Right hindlimb (tissue), 1 donor: ENCODE measurements at regions not wholly inside any gene's neighbourhood (a gene's known extent, or its start where the extent isn't known, plus 50 kb on each side); places are given as distances from the start of the nearest gene placed in this dataset.

ENCODE experiments used
- DNase-seq: peaks from one replicate; pipeline ENCODE4 v3.0.0-alpha.2; 2018

GRCh38 chr1:82299656-82300055, 498.9 kb downstream of the ADGRL2 start:
- DNase-seq = no peak

- peak; percentile 22 for DNase-seq
Measured at GRCh38 chr1:82299056-82299455, 498.3 kb downstream of the ADGRL2 start.

- no peak for DNase-seq
Measured at GRCh38 chr1:82297139-82297896, 496.6 kb downstream of the ADGRL2 start.

- DNase-seq = no peak
Measured at GRCh38 chr1:82287556-82287955, 486.8 kb downstream of the ADGRL2 start.

- DNase-seq = no peak
Measured at GRCh38 chr1:82284213-82284612, 483.5 kb downstream of the ADGRL2 start.

GRCh38 chr1:82279241-82279640, 478.5 kb downstream of the ADGRL2 start:
- DNase-seq = no peak

GRCh38 chr1:82273816-82274215, 473.1 kb downstream of the ADGRL2 start:
- DNase-seq = no peak

GRCh38 chr1:82269431-82269830, 468.7 kb downstream of the ADGRL2 start:
- peak; percentile 76 for DNase-seq

GRCh38 chr1:82268826-82269225, 468.1 kb downstream of the ADGRL2 start:
- no peak for DNase-seq

GRCh38 chr1:82266351-82266750, 465.6 kb downstream of the ADGRL2 start:
- no peak for DNase-seq

- no peak for DNase-seq
Measured at GRCh38 chr1:82265436-82265835, 464.7 kb downstream of the ADGRL2 start.

- no peak for DNase-seq
Measured at GRCh38 chr1:82264802-82265201, 464.1 kb downstream of the ADGRL2 start.

GRCh38 chr1:82263396-82263795, 462.7 kb downstream of the ADGRL2 start:
- DNase-seq = no peak

GRCh38 chr1:82260666-82261065, 459.9 kb downstream of the ADGRL2 start:
- DNase-seq = peak; percentile 29

- DNase-seq = no peak
Measured at GRCh38 chr1:82260051-82260450, 459.3 kb downstream of the ADGRL2 start.

- DNase-seq = no peak
Measured at GRCh38 chr1:82258887-82259286, 458.2 kb downstream of the ADGRL2 start.

- DNase-seq = no peak
Measured at GRCh38 chr1:82246050-82246449, 445.3 kb downstream of the ADGRL2 start.

- DNase-seq = no peak
Measured at GRCh38 chr1:82245345-82246014, 444.7 kb downstream of the ADGRL2 start.

- DNase-seq = no peak
Measured at GRCh38 chr1:82240571-82240970, 439.8 kb downstream of the ADGRL2 start.

GRCh38 chr1:82230667-82231066, 429.9 kb downstream of the ADGRL2 start:
- no peak for DNase-seq

GRCh38 chr1:82227306-82228095, 426.8 kb downstream of the ADGRL2 start:
- DNase-seq = peak; percentile 36

- no peak for DNase-seq
Measured at GRCh38 chr1:82226186-82226505, 425.4 kb downstream of the ADGRL2 start.

- no peak for DNase-seq
Measured at GRCh38 chr1:82225421-82226185, 424.9 kb downstream of the ADGRL2 start.
